ENCODE measurements at regions not wholly inside any gene's neighbourhood (a gene's known extent, or its start where the extent isn't known, plus 50 kb on each side); places are given as distances from the start of the nearest gene placed in this dataset.

- TF ChIP-seq CSDC2 (CRISPR knock-in tag; IDR thresholded peaks at IDR 0.05) (no peak), ZNF565 (CRISPR knock-in tag; conservative IDR thresholded peaks at IDR 0.05; ENCODE audit: low read depth) (no peak), PATZ1 (CRISPR knock-in tag; IDR thresholded peaks at IDR 0.05; ENCODE audit: borderline replicate concordance) (no peak), GLIS3 (CRISPR knock-in tag; IDR thresholded peaks at IDR 0.05) (no peak), ZNF8 (CRISPR knock-in tag; IDR thresholded peaks at IDR 0.05) (no peak), RARB (CRISPR knock-in tag; IDR thresholded peaks at IDR 0.05) (no peak)
- TF ChIP-seq, protein P1, sequence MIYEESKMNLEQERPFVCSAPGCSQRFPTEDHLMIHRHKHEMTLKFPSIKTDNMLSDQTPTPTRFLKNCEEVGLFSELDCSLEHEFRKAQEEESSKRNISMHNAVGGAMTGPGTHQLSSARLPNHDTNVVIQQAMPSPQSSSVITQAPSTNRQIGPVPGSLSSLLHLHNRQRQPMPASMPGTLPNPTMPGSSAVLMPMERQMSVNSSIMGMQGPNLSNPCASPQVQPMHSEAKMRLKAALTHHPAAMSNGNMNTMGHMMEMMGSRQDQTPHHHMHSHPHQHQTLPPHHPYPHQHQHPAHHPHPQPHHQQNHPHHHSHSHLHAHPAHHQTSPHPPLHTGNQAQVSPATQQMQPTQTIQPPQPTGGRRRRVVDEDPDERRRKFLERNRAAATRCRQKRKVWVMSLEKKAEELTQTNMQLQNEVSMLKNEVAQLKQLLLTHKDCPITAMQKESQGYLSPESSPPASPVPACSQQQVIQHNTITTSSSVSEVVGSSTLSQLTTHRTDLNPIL (CRISPR knock-in tag; IDR thresholded peaks at IDR 0.05; ENCODE audit: low read depth), result no peak
Observed at GRCh38 chr2:57210855-57211254, 835.8 kb upstream of the VRK2 start.

Measured in SK-N-SH treated with all-trans-retinoic acid at 6 μM for 48 hours (cell line).